Astrocyte of the spinal cord (primary cell): ENCODE measurements at regions not wholly inside any gene's neighbourhood (a gene's known extent, or its start where the extent isn't known, plus 50 kb on each side); places are given as distances from the start of the nearest gene placed in this dataset.

Experiments used
- DNase-seq: peaks from one replicate; pipeline ENCODE4 v3.0.0; 2011; ENCODE audit warnings: low read depth, low spot score
- H3K4me3 ChIP-seq: 2 replicates; pipeline ENCODE4 v1.5.1; 2011; ENCODE audit warnings: low read depth, mild to moderate bottlenecking, low read length, moderate library complexity
- in situ Hi-C: cut with HindIII; loops from 2 replicates; pipeline ENCODE4 v1.10.0; 2017; ENCODE audit warnings: low sequenced_read_pairs
- TF ChIP-seq, protein P1 (sequence below): IDR thresholded peaks from 2 replicates; pipeline ENCODE4 v1.5.1; 2012; ENCODE audit warnings: low read depth, mild to moderate bottlenecking, low read length, inconsistent platforms

DNA sequence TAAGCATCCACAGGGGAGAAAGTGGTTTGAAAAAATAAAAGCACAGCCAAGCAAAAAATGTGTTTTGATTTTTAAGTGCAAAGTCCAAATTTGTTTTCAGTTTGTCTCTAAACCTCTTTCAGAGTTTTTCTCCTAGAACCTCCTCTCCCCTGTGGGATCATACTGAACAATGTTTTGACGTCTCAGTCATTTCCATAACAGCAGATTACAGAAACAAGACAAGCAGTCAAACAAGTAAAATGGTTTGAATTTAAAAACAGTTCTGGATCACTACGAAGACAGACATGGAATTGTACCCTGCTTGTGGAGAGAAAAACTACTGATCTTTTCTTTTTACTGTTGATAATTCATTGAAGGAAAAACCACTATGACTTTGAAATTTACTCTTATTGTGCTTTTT is 245.7 kb upstream of the CNTN4 start:
- H3K4me3 ChIP-seq: no peak overlapping the region
- TF ChIP-seq, protein P1, sequence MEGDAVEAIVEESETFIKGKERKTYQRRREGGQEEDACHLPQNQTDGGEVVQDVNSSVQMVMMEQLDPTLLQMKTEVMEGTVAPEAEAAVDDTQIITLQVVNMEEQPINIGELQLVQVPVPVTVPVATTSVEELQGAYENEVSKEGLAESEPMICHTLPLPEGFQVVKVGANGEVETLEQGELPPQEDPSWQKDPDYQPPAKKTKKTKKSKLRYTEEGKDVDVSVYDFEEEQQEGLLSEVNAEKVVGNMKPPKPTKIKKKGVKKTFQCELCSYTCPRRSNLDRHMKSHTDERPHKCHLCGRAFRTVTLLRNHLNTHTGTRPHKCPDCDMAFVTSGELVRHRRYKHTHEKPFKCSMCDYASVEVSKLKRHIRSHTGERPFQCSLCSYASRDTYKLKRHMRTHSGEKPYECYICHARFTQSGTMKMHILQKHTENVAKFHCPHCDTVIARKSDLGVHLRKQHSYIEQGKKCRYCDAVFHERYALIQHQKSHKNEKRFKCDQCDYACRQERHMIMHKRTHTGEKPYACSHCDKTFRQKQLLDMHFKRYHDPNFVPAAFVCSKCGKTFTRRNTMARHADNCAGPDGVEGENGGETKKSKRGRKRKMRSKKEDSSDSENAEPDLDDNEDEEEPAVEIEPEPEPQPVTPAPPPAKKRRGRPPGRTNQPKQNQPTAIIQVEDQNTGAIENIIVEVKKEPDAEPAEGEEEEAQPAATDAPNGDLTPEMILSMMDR: no peak
- in situ Hi-C loops: no loop called here
- DNase-seq: no peak

DNA sequence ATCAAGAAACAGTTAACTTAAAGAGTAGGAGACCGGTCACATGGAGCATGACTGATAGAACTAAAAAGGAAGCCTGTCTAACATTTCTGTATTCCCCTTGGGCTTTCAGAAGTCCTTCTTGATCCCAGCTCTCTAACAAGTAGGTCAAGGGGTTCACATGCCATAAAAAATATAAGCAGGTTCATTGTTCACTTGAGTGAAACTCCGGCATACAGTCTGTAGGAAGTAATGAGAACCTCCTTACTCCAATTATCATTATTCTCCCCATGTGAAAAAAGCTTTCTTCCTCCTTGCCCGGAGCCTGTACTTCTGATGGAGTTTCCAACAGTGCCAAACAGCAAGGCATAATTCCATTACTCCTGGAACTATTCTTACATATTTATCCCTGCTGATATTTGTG is 242.8 kb upstream of the CNTN4 start:
- DNase-seq: no peak
- in situ Hi-C loops: no loop called here
- TF ChIP-seq, protein P1: no peak
- no peak overlapping the region for H3K4me3 ChIP-seq

DNA sequence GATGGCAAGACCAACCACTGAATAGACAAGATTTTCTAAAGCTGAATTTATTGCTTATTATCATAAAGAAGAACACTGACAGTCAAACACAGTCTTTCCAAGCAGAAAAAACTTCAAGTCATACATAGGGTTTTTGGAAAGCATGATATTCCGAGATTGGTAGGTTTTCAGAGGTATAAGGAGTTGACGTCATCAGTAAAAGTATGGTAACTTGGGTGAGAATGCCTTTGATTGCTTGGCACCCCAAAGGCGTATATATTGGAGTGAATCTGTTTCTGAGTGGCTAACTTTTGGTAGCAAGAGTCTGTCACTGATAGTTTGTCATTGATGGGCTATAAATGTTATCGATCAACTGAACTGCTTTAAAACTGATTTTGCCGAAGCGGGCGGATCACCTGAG is 227.9 kb upstream of the CNTN4 start:
- in situ Hi-C loops: no loop called here
- no peak for DNase-seq
- TF ChIP-seq, protein P1: no peak
- H3K4me3 ChIP-seq: no peak overlapping the region

DNA sequence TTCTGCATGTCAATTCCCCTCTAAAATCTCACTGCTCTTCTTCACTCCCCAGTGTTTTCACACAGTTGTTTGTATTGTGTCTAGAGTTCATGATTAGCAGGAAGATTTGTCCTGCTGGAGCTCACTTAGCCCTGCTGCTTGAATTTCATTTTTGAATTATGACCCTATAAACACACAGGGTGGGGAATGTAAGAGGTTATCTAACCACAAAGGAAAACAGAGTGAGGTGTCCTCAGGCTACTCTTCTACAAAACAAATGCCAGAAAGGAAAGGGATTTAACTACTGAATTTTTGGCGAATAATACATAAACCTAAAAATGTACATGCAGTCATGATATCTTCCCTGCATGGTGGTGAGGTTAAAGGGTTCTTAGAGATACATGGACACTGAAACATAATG is 215.1 kb upstream of the CNTN4 start:
- in situ Hi-C loops: no loop called here
- no peak overlapping the region for H3K4me3 ChIP-seq
- no peak for DNase-seq
- TF ChIP-seq, protein P1: no peak

DNA sequence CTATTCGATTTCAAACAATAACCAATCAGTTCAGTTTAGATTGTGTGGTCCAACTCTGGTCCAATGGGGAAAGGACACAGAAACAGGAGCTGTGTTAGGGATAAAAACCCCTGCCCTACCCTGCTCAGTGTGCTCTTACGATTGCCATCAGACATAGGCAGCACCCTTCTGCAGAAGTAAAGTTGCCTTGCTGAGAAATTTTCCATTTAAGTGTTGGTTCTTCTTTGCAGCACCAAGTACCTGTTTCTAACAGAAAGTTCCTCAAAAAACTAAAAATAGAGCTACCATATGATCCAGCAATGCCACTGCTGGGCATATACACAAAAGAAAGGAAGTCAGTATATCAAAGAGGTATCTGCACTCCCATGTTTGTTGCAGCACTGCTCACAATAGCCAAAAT is 206.2 kb upstream of the CNTN4 start:
- no peak for DNase-seq
- TF ChIP-seq, protein P1: no peak
- no peak overlapping the region for H3K4me3 ChIP-seq
- in situ Hi-C loops: no loop called here

DNA sequence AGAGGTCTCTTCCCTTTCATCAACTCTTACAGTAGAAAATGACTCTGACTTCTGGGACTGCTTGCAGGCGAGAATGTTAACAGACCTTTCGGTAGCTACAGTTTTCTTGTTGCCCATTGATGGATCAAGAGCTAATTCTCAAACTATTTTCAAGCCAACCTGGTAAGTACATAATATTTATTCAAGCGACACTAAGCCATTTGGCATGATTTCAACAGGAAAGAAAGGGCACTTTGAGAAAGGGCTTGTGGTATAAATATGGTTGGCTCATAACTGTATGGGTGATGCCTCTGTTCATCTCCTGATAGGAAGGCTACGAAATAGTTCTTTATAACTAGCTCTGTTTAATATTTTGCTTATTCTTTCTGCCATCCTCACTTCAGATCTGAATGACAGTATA is 196.2 kb upstream of the CNTN4 start:
- in situ Hi-C loops: no loop called here
- H3K4me3 ChIP-seq: no peak overlapping the region
- no peak for DNase-seq
- TF ChIP-seq, protein P1: no peak

DNA sequence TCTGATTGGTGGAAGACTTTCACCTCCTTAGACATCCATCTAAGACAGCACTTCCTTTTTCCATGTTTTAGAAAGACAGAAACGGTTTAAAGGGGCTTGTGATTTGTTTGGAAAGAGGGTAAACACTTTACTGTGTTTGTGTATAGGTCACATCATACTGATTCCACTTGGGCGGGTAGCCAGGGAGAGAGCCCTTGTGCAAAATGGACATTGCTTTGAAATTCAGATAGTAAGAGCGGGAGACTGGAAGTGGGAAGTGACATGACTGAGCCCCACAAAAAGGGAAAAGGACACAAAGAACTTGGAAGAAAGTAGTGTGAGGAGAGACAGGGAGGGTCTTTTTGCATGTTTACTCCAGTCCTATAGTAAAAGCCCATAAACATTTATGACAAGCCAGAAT is 195.6 kb upstream of the CNTN4 start:
- H3K4me3 ChIP-seq: no peak overlapping the region
- TF ChIP-seq, protein P1: no peak
- in situ Hi-C loops: no loop called here
- no peak for DNase-seq
